M059J (cell line): ENCODE measurements at regions not wholly inside any gene's neighbourhood (a gene's known extent, or its start where the extent isn't known, plus 50 kb on each side); places are given as distances from the start of the nearest gene placed in this dataset.
"Not testable (repeated sequence)": the region's sequence is repeated elsewhere in the genome, so short reads cannot be mapped to it uniquely, and the experiment has no call there.

Source experiments
- DNase-seq: peaks from one replicate; pipeline ENCODE4 v3.0.0-alpha.2; 2012; ENCODE audit warnings: low read depth

GRCh38 chrX:2572740-2573139 lies 72.0 kb upstream of the DHRSX start:
- peak; percentile 74 for DNase-seq

GRCh38 chrX:2568125-2568524 lies 67.3 kb upstream of the DHRSX start:
- DNase-seq, result no peak

- DNase-seq, result no peak
Observed at GRCh38 chrX:2566055-2566454, 65.3 kb upstream of the DHRSX start.

GRCh38 chrX:2561456-2561855 lies 60.7 kb upstream of the DHRSX start:
- DNase-seq, result no peak

- DNase-seq, result no peak
Observed at GRCh38 chrX:2559124-2559523, 58.3 kb upstream of the DHRSX start.

- DNase-seq, result no peak
Observed at GRCh38 chrX:2554891-2555290, 54.1 kb upstream of the DHRSX start.

GRCh38 chrX:2554066-2554465 lies 53.3 kb upstream of the DHRSX start:
- DNase-seq, result not testable (repeated sequence)

- DNase-seq, result peak; percentile 90
Observed at GRCh38 chrX:2552621-2553201, 51.9 kb upstream of the DHRSX start.

GRCh38 chrX:2550328-2551020 lies 49.7 kb upstream of the DHRSX start:
- peak; percentile 47 for DNase-seq
